Mesothelial cell of epicardium (in vitro differentiated cells): ENCODE measurements at regions not wholly inside any gene's neighbourhood (a gene's known extent, or its start where the extent isn't known, plus 50 kb on each side); places are given as distances from the start of the nearest gene placed in this dataset.

Source experiments
- DNase-seq, 2 experiments: peaks; one replicate each; pipeline ENCODE4 v3.0.0; 2021; ENCODE audit warnings: low spot score in 2 of 2; ENCODE audit not compliant: unreplicated experiment in 2 of 2
- H3K27ac Mint-ChIP-seq: 2 replicates; pipeline ENCODE4 v1.8.0; 2021; ENCODE audit warnings: mixed read lengths
- H3K27me3 Mint-ChIP-seq: 2 replicates; pipeline ENCODE4 v1.8.0; 2021; ENCODE audit warnings: low read depth, mixed read lengths
- H3K36me3 Mint-ChIP-seq: 2 replicates; pipeline ENCODE4 v1.8.0; 2021; ENCODE audit warnings: mixed read lengths
- H3K4me1 Mint-ChIP-seq: 2 replicates; pipeline ENCODE4 v1.8.0; 2021; ENCODE audit warnings: mixed read lengths
- H3K4me3 Mint-ChIP-seq: 2 replicates; pipeline ENCODE4 v1.8.0; 2021; ENCODE audit warnings: mild to moderate bottlenecking, moderate library complexity, mixed read lengths
- H3K9me3 Mint-ChIP-seq: 2 replicates; pipeline ENCODE4 v1.8.0; 2021; ENCODE audit warnings: mixed read lengths
- TF ChIP-seq, protein P1 (sequence below): fragments of 200-600 bp; sonication (generic); IDR thresholded peaks from one replicate; pipeline ENCODE4 v1.5.0; 2021; ENCODE audit warnings: antibody characterized with exemption; ENCODE audit not compliant: unreplicated experiment

DNA sequence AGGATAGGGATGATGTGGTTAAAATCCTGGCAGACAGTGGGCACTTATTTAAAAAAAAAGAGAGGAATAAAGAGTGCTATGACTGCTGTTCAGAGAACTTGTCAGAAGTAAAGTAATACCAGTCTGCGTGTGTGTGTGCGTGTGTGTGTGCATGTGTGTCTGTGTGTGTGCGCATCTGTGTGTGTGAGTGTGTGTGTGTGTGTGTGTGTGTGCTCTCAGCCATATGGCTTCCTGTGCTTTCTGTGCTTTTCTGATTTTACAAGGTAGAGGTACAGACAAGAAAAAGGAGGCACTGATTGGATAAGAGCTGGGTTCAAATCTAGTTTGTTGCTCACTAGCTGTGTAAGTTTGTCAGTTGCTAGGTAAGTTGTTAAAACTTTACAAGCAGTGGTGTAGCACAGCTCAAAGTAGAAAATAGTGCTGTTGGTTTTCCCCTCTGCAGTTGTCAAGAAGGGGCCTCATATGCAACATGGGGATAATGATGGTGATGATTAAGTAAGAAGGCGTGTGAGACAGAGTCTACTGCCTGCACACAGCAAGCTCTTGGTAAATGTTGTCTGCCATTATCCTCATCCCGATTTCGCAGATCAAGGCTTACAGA, 155.3 kb upstream of the ZNF217 start:
- Mint-ChIP-seq H3K4me1 (peaks cover 41% of the 10 kb centered on the region), H3K27me3 (no peaks in the 10 kb centered on the region), H3K36me3 (no peaks in the 10 kb centered on the region), H3K4me3 (no peak overlapping the region), H3K27ac (peak overlapping the region; percentile 61), H3K9me3 (no peaks in the 10 kb centered on the region)
- TF ChIP-seq, protein P1, sequence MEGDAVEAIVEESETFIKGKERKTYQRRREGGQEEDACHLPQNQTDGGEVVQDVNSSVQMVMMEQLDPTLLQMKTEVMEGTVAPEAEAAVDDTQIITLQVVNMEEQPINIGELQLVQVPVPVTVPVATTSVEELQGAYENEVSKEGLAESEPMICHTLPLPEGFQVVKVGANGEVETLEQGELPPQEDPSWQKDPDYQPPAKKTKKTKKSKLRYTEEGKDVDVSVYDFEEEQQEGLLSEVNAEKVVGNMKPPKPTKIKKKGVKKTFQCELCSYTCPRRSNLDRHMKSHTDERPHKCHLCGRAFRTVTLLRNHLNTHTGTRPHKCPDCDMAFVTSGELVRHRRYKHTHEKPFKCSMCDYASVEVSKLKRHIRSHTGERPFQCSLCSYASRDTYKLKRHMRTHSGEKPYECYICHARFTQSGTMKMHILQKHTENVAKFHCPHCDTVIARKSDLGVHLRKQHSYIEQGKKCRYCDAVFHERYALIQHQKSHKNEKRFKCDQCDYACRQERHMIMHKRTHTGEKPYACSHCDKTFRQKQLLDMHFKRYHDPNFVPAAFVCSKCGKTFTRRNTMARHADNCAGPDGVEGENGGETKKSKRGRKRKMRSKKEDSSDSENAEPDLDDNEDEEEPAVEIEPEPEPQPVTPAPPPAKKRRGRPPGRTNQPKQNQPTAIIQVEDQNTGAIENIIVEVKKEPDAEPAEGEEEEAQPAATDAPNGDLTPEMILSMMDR, result no peak
- DNase-seq, result no peak

DNA sequence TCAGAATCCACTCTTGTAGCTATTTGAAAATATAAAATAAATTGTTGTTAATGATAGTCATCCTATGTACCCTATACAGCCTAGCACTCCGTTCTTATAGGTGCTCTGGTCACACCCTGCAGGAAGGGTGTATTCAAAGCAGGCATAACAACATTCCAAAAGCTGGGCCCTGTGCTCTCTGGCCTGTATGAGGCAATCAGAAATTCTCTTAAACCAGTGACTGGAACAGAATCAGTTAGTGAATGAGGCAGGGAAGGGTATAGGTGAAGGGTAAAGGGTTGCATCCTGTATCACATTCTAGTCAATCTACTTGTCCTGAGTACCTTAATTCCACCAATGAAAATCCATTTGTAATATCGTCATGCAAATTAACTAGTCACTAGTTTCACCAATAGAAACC, 154.5 kb upstream of the ZNF217 start:
- H3K4me1 Mint-ChIP-seq, result peaks cover 35% of the 10 kb centered on the region
- TF ChIP-seq, protein P1, result no peak
- no peak for DNase-seq
- no peak overlapping the region for H3K4me3 Mint-ChIP-seq
- no peaks in the 10 kb centered on the region for H3K27me3 Mint-ChIP-seq
- no peak overlapping the region for H3K27ac Mint-ChIP-seq
- H3K36me3 Mint-ChIP-seq, result no peaks in the 10 kb centered on the region
- H3K9me3 Mint-ChIP-seq, result no peaks in the 10 kb centered on the region

DNA sequence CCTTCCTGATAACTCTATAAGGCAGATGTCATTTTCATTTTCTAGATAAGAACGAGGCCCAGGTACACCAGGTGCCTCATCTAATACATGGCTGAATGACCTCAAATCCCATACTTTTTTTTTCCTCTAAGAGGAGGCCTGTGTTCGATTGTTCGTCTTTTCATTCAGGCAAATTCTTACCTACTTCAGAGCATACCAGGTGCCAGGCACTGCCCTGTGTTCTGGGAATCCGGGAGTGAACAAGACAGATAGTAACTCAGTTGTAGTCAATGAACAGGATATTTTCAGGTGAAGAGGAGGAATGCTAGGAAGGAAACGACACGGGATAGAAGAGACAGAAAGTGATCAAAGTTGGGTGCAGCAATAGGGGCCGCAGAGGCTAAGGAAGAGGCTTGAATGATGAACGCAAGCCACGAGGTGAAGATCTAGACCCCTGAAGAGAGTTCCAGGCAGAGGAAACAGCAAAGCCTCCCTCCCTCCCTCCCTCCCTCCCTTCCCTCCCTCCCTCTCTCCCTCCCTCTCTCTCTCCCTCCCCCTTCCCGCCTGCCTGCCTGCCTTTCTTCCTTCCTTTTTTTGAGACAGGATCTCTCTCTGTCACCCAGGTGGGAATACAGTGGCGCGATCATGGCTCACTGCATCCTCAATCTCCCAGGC, 150.1 kb upstream of the ZNF217 start:
- no peak for DNase-seq
- Mint-ChIP-seq H3K27me3 (no peaks in the 10 kb centered on the region), H3K36me3 (no peaks in the 10 kb centered on the region), H3K4me1 (peaks cover 32% of the 10 kb centered on the region), H3K27ac (peak overlapping the region; percentile 69), H3K4me3 (no peak overlapping the region), H3K9me3 (no peaks in the 10 kb centered on the region)
- TF ChIP-seq, protein P1, result no peak

DNA sequence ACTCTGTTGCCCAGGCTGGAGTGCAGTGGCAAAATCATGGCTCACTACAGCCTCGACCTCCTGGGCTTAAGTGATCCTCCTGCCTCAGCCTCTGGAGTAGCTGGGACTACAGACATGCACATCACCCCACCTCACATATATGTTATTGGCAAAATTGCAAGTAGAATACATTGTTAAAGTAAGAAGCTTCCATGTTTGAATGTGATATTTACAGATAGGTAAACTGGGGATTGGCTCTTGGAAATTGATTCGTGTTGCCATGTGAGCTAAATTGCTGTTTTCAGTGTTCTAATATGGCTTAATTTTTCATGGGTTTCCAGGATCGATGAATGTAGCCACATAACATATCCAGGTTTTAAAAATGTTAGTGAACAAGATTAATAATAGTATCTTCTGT, 149.0 kb upstream of the ZNF217 start:
- no peak overlapping the region for H3K4me3 Mint-ChIP-seq
- no peaks in the 10 kb centered on the region for H3K27me3 Mint-ChIP-seq
- TF ChIP-seq, protein P1, result no peak
- H3K36me3 Mint-ChIP-seq, result no peaks in the 10 kb centered on the region
- no peak overlapping the region for H3K27ac Mint-ChIP-seq
- H3K4me1 Mint-ChIP-seq, result peaks cover 35% of the 10 kb centered on the region
- no peaks in the 10 kb centered on the region for H3K9me3 Mint-ChIP-seq
- no peak for DNase-seq

DNA sequence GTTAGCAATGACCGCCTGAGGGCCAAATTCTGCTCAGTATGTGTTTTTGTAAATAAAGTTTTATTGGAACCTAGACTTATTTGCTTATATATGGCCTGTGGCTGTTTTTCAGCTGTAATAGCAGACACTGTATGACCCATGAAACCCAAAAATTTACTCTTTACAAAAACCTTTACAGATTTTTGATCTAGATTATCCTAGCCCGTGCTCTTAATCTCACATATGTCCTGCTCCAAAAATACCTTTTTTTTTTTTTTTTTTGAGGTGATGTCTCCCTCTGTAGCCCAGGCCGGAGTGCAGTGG, 148.0 kb upstream of the ZNF217 start:
- TF ChIP-seq, protein P1, result no peak
- H3K36me3 Mint-ChIP-seq, result no peaks in the 10 kb centered on the region
- H3K4me3 Mint-ChIP-seq, result no peak overlapping the region
- DNase-seq, result no peak
- H3K27ac Mint-ChIP-seq, result no peak overlapping the region
- H3K4me1 Mint-ChIP-seq, result peaks cover 45% of the 10 kb centered on the region
- no peaks in the 10 kb centered on the region for H3K9me3 Mint-ChIP-seq
- H3K27me3 Mint-ChIP-seq, result no peaks in the 10 kb centered on the region
